T-helper 1 cell (primary cell): ENCODE measurements at regions not wholly inside any gene's neighbourhood (a gene's known extent, or its start where the extent isn't known, plus 50 kb on each side); places are given as distances from the start of the nearest gene placed in this dataset.

Experiments
- DNase-seq, 5 donors: peaks; one replicate each; pipeline ENCODE4 v3.0.0-alpha.2; 2012 to 2020

DNA sequence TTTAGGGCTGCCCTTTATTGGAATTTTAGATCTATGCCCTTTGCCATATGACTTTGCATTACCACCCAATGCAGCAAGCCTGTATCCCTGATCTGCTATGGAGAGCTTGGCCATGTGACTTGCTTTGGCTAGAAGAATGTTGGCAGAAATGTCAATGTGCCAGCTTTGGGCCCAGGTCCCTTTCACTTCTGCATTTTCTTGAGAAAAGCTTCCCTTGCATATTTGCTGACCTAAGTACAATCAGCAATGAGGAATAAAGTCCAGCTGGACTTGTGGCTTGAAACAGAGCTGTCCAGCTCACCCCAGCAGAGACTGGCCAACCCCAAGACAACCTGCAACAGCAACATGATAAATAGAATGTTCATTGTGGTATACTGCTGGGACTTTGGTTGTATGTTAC, 135.9 kb downstream of the PAH start:
- DNase-seq, result no peak

GRCh38 chr12:102776041-102776440, 141.0 kb downstream of the PAH start:
- no peak for DNase-seq

DNA sequence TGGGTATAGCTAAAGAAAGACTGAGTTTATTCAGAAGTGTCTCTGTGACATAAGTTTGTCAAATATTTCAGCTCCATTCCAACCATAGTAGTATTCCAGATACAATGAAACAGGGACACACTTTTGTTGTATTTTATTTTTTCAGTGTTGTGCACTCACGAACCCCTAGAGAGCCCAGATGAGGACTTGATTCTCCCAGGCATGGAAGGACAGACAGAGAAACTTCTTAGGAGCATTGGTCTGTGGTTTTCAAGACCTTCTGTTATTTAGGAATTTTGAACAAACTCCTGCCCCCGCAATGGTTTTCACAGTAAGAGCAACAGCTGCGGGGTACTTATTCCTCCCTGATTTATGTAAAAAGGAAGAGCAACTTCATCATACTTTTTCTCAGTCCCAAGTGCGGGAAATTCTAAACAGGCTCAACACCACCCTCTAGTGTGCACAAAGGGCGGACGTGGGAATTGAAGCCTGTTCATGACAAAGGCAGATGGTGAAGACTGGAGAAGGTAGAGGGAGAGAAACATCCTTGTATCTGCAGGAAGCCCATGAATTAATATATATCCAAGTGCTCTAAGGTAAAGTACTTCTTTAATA, 147.6 kb downstream of the PAH start:
- peak in 2 of 5 donors; percentile 2 to 26 for DNase-seq

GRCh38 chr12:102766961-102767360, 150.1 kb downstream of the PAH start:
- DNase-seq, result no peak

- no peak for DNase-seq
Observed at GRCh38 chr12:102765736-102766135, 151.3 kb downstream of the PAH start.

GRCh38 chr12:102763471-102763870, 153.6 kb downstream of the PAH start:
- DNase-seq, result no peak

- DNase-seq, result no peak
Observed at GRCh38 chr12:102763061-102763460, 154.0 kb downstream of the PAH start.

GRCh38 chr12:102760322-102760721, 156.7 kb downstream of the PAH start:
- no peak for DNase-seq

DNA sequence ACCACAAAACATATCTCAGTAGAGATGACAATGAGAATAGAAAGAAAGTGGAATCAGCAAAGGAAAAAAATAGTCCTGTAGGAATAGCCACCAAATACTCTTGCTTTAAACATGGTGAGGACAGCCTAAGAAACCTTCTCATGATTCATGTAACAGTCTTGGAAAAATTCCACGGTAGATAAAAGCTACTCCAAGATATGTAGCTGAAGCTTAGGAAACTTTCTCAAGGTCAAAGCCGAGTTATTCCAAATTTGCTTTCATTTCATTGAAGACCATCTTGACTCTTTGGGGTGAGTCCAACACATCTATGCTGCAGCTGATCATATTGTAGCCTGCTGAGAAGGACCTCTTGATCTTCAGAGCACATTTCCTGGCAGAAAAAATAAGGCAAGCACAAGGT, 157.6 kb downstream of the PAH start:
- DNase-seq, result no peak

- DNase-seq, result no peak
Observed at GRCh38 chr12:102757882-102758226, 159.2 kb downstream of the PAH start.

- no peak for DNase-seq
Observed at GRCh38 chr12:102757154-102757881, 159.7 kb downstream of the PAH start.

DNA sequence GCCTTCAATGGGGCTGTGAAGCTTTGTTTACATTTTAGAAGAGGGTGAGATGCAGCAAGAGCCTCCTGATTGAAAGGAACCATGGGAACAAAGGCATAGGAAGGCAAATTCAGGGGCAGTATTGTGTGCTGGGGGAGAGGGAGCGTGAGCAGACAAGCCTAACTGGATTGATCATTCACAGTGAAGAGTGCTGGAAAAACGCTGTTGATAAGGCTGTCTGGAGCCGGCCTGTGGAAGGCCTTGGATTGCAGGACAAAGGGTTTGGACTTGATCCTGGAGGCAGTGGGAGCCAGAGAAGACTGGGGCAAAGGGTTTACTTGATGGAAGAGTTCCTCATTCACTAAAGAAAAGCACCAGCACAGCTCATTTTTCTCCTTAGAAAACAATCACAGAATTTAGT, 160.5 kb downstream of the PAH start:
- no peak for DNase-seq

DNA sequence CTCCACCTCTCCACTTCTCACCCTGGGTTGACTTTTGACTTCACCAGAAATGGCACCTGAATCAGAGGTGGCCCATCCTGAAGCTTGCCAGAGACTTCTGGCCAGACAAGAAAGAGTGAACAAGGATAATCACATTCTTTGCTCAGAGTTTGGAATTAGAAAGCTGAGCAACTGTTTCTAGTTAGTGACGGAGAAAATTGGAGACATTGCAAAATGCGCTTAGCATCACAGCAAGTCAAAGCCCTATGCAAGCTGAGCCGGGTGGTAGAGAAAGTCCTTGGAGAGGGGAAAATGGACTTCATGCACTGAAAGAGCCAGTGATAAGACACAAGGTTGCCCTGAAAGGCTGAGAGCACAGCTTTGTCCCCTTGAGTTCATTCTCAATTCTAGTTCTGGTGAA, 161.8 kb downstream of the PAH start:
- no peak for DNase-seq

GRCh38 chr12:102753802-102754201, 163.2 kb downstream of the PAH start:
- DNase-seq, result no peak

GRCh38 chr12:102748704-102749103, 168.3 kb downstream of the PAH start:
- DNase-seq, result no peak

- DNase-seq, result no peak
Observed at GRCh38 chr12:102746963-102747362, 170.1 kb downstream of the PAH start.

DNA sequence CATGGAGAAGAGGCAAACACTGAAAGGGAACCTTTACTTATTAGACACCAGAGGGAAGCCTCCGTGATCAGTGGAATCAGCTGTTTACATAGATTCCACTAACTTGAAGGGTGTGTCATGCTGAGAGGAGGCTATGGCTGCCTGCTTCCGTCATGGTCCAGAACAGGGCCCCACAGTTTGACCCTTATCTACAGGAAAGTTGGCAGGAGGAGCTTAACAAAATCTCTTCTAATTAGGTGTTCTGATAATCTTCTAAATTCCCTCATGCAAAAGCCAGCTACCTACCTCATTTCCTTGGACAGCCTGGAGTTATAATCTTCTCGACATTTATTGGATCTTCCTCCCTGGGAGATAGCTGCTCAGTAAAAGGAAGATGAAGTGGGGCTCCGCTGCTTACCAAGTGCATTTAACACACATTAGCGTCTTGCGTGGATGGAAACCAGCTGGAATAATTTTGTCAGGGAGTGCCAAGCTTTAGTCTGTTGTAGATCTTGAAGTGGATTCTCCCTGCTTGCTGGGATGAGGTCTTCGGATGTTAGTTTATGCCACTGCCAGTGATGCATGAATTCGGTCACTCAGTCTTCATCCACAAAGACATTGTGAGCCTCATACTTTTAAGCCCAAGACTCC, 171.0 kb downstream of the PAH start:
- DNase-seq, result no peak

- no peak for DNase-seq
Observed at GRCh38 chr12:102741196-102741595, 175.8 kb downstream of the PAH start.

DNA sequence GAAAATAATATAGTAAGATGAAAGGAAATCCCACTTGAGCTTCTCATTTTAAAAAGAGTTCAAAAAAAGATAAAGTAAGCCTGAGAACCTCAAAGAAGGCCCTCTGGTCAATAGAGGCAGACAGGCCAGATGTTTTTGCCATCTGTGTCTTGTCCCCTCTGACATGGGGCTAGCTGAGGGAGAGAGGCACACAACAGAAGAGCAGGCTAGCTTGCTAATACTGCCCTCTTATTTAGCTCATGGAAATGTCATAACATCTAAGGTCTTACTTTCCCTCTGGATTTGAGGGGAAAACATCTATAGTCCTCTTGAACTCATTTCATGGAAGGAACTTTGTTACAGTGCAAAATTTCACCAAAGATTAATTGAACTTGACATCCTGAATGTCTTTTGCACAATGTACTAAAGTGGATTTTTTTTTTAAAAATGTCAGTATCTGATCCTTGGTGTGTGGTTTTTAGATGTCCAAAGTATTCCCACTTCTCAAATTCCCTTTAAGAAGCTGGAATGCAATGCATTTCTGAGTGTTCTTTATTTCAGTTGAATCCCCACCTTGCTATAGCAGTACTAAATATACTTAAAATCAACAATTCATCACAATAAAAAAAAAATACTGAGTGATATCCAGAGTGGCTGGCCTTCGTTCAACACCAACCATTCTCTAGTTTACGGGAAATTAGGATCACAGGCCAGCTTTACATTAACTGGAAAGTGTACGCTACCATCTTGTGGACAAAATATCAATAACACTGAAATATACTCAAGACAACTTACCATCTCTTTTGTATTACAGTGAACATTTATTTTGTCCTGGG, 176.7 kb downstream of the PAH start:
- peak in 1 of 5 donors; percentile 3 for DNase-seq

DNA sequence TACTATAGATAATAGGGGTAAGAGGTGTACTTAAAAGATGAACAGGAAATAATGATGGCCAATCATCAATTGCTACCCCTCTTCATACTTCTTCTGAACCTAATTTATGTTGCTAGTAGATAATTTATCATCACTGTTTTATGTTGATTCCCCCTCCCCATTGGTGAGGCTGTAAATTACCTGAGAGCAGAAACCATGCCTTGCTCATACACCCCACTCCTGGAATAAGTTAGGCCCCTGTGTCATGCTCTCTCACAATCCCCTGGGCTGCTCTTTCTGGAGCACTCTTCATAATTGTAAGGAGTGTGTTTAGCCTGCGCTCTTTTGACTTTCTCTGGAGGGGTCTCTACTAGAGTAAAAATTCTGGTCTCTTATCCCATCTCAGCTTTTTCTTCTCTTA, 180.7 kb downstream of the PAH start:
- DNase-seq, result no peak

- peak in 1 of 5 donors; percentile 34 for DNase-seq
Observed at GRCh38 chr12:102735104-102735503, 181.9 kb downstream of the PAH start.

GRCh38 chr12:102730996-102731395, 186.0 kb downstream of the PAH start:
- DNase-seq, result no peak

DNA sequence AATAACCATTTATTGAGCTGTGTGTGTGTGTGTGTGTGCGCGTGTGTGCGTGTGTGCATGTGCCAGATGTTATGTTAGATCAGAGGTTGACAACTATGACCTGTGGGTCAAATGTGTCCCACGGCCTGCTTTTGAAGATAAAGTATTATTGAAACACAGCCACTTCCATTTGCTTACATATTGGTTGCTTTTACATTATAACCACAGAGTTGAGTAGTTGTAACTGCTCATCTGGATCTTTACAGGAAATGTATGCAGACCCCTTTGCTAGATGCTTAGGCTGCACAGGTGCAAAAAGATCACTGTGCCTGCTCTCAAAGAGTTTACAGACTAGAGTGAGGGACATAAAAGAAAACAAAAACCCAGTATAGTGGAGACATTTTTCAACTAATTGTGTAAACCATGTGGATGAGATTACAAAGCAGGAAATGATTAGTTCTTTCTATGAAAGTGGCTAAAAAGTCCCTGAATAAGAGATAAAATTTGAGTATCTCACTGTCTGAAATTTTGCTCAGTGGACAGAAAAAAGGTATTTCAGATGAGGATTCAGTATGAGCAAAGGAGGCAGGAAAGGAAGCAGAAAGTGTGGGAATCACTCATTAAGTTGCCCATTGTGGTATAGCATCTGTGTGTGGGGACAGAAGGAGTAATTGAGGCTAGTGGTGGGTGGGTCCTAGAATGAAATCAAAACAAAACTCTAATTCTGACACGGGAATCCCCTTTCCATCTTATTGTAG, 188.4 kb downstream of the PAH start:
- peak in 1 of 5 donors; percentile 42 for DNase-seq
